K562 (cell line): ENCODE measurements at regions not wholly inside any gene's neighbourhood (a gene's known extent, or its start where the extent isn't known, plus 50 kb on each side); places are given as distances from the start of the nearest gene placed in this dataset.
"Not testable (repeated sequence)": the region's sequence is repeated elsewhere in the genome, so short reads cannot be mapped to it uniquely, and the experiment has no call there.

Source experiments
- ATF2 ChIP-seq: sonication (generic); formaldehyde crosslinking; IDR thresholded peaks from 2 replicates; pipeline ENCODE4 v1.8.1; 2022; ENCODE audit warnings: missing genetic modification reagents
- CTCF ChIP-seq, 3 experiments: IDR thresholded peaks in 2 of 3; conservative IDR thresholded peaks in 1 of 3; 2 replicates each; pipeline ENCODE4 v1.5.1; 2011 to 2012; ENCODE audit warnings: low read length in 3 of 3, mild to moderate bottlenecking in 3 of 3, control low read depth in 2 of 3, improper control_type of control experiment in 1 of 3, inconsistent platforms in 1 of 3, low read depth in 1 of 3, mixed read lengths in 1 of 3, moderate library complexity in 1 of 3; ENCODE audit not compliant: insufficient read depth in 2 of 3
- ELF2 ChIP-seq: fragments of 250-450 bp; sonication (Bioruptor Pico); IDR thresholded peaks from 2 replicates; pipeline ENCODE4 v1.5.0; 2021; ENCODE audit warnings: mild to moderate bottlenecking
- HDAC2 ChIP-seq: fragments of 450-650 bp; IDR thresholded peaks from 2 replicates; pipeline ENCODE4 v1.6.1; 2016; ENCODE audit warnings: mild to moderate bottlenecking
- KDM5B ChIP-seq: fragments of 200-600 bp; sonication (generic); IDR thresholded peaks from 2 replicates; pipeline ENCODE4 v1.6.1; 2012; ENCODE audit warnings: low read depth, mild to moderate bottlenecking, moderate library complexity, low read length, control low read depth, inconsistent platforms; ENCODE audit not compliant: insufficient replicate concordance
- KLF6 ChIP-seq: fragments of 250-450 bp; sonication (Bioruptor Pico); IDR thresholded peaks from 2 replicates; pipeline ENCODE4 v1.4.0; 2020; ENCODE audit warnings: mild to moderate bottlenecking, moderate library complexity, borderline replicate concordance
- NBN ChIP-seq: fragments of 450-650 bp; IDR thresholded peaks from 2 replicates; pipeline ENCODE4 v1.6.1; 2016; ENCODE audit warnings: low read depth, mild to moderate bottlenecking
- RCOR1 ChIP-seq, 2 experiments: IDR thresholded peaks; 2 replicates each; pipeline ENCODE4 v1.6.1; 2012; ENCODE audit warnings: low read depth in 2 of 2, low read length in 2 of 2, borderline replicate concordance in 1 of 2, improper control_type of control experiment in 1 of 2
- ZNF121 ChIP-seq: sonication (generic); formaldehyde crosslinking; conservative IDR thresholded peaks from 2 replicates; pipeline ENCODE4 v1.8.0; 2022; ENCODE audit warnings: missing genetic modification reagents
- ZSCAN29 ChIP-seq: fragments of 450-650 bp; IDR thresholded peaks from 2 replicates; pipeline ENCODE4 v1.6.1; 2017

DNA sequence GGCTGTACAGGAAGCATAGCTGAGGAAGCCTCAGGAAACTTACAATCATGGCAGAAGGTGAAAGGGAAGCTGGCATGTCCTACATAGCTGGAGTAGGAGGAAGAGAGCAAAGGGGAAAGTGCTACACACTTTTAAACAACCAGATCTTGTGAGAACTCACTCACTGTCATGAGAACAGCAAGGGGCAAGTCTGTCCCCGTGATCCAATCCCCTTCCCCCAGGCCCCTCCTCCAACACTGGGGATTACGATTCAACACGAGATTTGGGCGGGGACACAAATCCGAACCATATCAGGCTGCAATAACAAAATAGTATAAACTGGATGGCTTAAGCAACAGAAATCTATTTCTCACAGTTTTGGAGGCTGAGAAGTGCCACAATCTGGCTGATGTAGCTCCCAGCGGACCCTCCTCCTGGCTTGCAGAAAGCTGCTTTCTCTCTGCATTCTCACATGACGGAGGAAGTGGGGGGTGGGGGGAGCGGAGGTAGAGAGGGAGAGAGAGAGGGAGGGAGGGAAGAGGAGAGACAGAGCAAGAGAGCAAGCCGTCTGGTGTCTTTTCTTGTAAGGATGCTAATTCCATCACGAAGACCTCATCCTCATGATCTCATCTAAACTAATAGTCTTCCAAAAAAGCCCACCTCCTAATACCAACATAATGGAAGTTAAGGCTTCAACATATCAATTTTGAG, 72.9 kb downstream of the NPIPA7 start:
- not testable (repeated sequence) for TF ChIP-seq ZSCAN29; RCOR1 (IDR thresholded peaks at IDR 0.05; ENCODE audit: borderline replicate concordance in 1 of 2, low read depth in 2 of 2, low read length in 2 of 2); ZNF121 (CRISPR knock-in tag); CTCF (IDR thresholded peaks at IDR 0.05 in 2 of 3, conservative IDR thresholded peaks at IDR 0.05 in 1 of 3; ENCODE audit: insufficient read depth in 2 of 3, low read depth in 1 of 3, low read length in 3 of 3); KLF6 (CRISPR knock-in tag); NBN; ATF2 (CRISPR knock-in tag); ELF2 (CRISPR knock-in tag); KDM5B; HDAC2
